ENCODE measurements at regions not wholly inside any gene's neighbourhood (a gene's known extent, or its start where the extent isn't known, plus 50 kb on each side); places are given as distances from the start of the nearest gene placed in this dataset.

DNA sequence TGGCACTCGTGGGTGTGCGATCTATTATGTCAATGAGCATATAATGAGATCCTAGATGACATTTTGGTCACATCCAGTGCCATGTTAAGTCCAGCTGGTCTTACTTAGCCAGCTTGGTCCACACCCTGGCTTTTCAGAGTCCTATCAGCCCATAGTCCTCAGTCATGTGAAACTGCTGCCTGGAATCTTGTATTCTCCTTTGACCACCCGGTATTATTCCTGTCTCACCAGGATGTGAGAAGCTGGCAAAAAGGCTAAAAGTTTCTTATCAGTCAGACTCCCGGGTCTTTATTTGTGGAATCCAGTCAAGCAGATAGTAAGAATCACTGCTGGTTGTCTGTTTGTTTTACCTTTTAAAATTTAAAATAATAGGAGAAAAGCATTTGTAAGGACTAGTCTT, 705.6 kb upstream of the GHITM start:
- POLR2A ChIA-PET: no interaction called here
- RAD21 ChIA-PET (ENCODE audit: low non-redundant PET in 1 of 2, low total read pairs in 2 of 2, uncharacterized antibody in 2 of 2, unreplicated experiment in 2 of 2): no interaction called here

DNA sequence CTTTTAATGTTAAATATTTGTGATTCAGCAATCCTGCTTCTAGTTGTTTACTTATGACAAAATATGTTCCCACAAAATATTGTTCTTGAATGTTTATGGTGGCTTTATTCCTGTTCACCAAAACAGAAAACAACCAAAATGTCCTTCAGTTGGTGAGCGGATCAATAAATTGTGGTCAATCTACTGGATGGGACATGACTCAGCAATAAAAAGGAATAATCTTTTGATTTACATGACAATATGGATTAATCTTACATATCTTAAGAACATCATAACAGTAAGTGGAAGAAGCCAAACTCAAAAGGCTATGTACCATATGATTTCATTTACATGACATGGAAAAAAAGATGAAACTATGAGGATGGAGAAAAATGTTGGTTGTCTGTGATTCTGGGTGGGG, 691.3 kb upstream of the GHITM start:
- no TSS peak for BruUV-seq (replicated peaks)
- Histone ChIP-seq H3K27ac (ENCODE audit: low read depth, low read length) (no peak overlapping the region), H3K9me3 (ENCODE audit: control insufficient read depth in 1 of 2, insufficient read depth in 1 of 2, low read depth in 1 of 2, low read length in 2 of 2) (peaks cover 5 to 21% of the 10 kb centered on the region in 2 experiments; a peak in 2 of 4 replicates), H3K79me2 (ENCODE audit: insufficient read depth, low read length) (no peaks in the 10 kb centered on the region), H3K27me3 (ENCODE audit: insufficient read depth, low read length) (no peaks in the 10 kb centered on the region), H3K9ac (ENCODE audit: low read length) (no peak overlapping the region), H3K36me3 (ENCODE audit: control insufficient read depth in 1 of 2, insufficient read depth in 2 of 2, low read length in 2 of 2) (no peaks in the 10 kb centered on the region), H2AFZ (ENCODE audit: low read depth, low read length, poor library complexity, severe bottlenecking) (no peak overlapping the region), H3K4me2 (ENCODE audit: low read length) (no peak overlapping the region), H3K9me2 (ENCODE audit: insufficient read depth) (no peaks in the 10 kb centered on the region), H3K4me3 (replicated peaks in 1 of 2; ENCODE audit: low read depth in 1 of 2, low read length in 2 of 2) (no peak overlapping the region), H4K20me1 (ENCODE audit: insufficient read depth) (no peaks in the 10 kb centered on the region), H3K4me1 (ENCODE audit: control insufficient read depth in 1 of 2, insufficient read depth in 2 of 2, low read length in 2 of 2) (no peaks in the 10 kb centered on the region)
- ATAC-seq (no peak), DNase-seq (ENCODE audit: low read depth, low spot score) (no peak)
- intact Hi-C loops (cut with micrococcal nuclease): no loop called here
- ChIA-PET RAD21 (ENCODE audit: low non-redundant PET in 1 of 2, low total read pairs in 2 of 2, uncharacterized antibody in 2 of 2, unreplicated experiment in 2 of 2) (no interaction called here), POLR2A (no interaction called here), CTCF (no interaction called here)
- TF ChIP-seq EZH2 (IDR thresholded peaks at IDR 0.05) (no peak), ZFX (IDR thresholded peaks at IDR 0.05) (no peak), POLR2A (IDR thresholded peaks at IDR 0.05; ENCODE audit: borderline replicate concordance, extremely low read depth, insufficient read depth, insufficient read length) (no peak), ZNF274 (IDR thresholded peaks at IDR 0.05; ENCODE audit: low read depth, low read length) (no peak), RAD21 (IDR thresholded peaks at IDR 0.05; ENCODE audit: low read depth) (no peak), CEBPB (IDR thresholded peaks at IDR 0.05; ENCODE audit: low read depth) (no peak), SP1 (IDR thresholded peaks at IDR 0.05; ENCODE audit: low read depth) (no peak), EGR1 (IDR thresholded peaks at IDR 0.05; ENCODE audit: low read depth) (no peak), TCF7L2 (IDR thresholded peaks at IDR 0.05; ENCODE audit: borderline replicate concordance, extremely low read depth, insufficient read depth, insufficient read length) (no peak), SRF (IDR thresholded peaks at IDR 0.05; ENCODE audit: low read depth) (no peak), YY1 (IDR thresholded peaks at IDR 0.05; ENCODE audit: extremely low read depth, insufficient replicate concordance, low read depth, low read length) (no peak)
- TF ChIP-seq, protein P1, sequence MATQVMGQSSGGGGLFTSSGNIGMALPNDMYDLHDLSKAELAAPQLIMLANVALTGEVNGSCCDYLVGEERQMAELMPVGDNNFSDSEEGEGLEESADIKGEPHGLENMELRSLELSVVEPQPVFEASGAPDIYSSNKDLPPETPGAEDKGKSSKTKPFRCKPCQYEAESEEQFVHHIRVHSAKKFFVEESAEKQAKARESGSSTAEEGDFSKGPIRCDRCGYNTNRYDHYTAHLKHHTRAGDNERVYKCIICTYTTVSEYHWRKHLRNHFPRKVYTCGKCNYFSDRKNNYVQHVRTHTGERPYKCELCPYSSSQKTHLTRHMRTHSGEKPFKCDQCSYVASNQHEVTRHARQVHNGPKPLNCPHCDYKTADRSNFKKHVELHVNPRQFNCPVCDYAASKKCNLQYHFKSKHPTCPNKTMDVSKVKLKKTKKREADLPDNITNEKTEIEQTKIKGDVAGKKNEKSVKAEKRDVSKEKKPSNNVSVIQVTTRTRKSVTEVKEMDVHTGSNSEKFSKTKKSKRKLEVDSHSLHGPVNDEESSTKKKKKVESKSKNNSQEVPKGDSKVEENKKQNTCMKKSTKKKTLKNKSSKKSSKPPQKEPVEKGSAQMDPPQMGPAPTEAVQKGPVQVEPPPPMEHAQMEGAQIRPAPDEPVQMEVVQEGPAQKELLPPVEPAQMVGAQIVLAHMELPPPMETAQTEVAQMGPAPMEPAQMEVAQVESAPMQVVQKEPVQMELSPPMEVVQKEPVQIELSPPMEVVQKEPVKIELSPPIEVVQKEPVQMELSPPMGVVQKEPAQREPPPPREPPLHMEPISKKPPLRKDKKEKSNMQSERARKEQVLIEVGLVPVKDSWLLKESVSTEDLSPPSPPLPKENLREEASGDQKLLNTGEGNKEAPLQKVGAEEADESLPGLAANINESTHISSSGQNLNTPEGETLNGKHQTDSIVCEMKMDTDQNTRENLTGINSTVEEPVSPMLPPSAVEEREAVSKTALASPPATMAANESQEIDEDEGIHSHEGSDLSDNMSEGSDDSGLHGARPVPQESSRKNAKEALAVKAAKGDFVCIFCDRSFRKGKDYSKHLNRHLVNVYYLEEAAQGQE (IDR thresholded peaks at IDR 0.05; ENCODE audit: low read depth): no peak
- TF ChIP-seq, protein P2, sequence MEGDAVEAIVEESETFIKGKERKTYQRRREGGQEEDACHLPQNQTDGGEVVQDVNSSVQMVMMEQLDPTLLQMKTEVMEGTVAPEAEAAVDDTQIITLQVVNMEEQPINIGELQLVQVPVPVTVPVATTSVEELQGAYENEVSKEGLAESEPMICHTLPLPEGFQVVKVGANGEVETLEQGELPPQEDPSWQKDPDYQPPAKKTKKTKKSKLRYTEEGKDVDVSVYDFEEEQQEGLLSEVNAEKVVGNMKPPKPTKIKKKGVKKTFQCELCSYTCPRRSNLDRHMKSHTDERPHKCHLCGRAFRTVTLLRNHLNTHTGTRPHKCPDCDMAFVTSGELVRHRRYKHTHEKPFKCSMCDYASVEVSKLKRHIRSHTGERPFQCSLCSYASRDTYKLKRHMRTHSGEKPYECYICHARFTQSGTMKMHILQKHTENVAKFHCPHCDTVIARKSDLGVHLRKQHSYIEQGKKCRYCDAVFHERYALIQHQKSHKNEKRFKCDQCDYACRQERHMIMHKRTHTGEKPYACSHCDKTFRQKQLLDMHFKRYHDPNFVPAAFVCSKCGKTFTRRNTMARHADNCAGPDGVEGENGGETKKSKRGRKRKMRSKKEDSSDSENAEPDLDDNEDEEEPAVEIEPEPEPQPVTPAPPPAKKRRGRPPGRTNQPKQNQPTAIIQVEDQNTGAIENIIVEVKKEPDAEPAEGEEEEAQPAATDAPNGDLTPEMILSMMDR (IDR thresholded peaks at IDR 0.05 in 2 of 3, conservative IDR thresholded peaks at IDR 0.05 in 1 of 3; ENCODE audit: borderline replicate concordance in 1 of 3, insufficient read depth in 1 of 3, low read depth in 2 of 3, low read length in 2 of 3): no peak

More for the DNA sequence above, 705.6 kb upstream of the GHITM start:
- no peaks in the 10 kb centered on the region for H4K20me1 ChIP-seq (ENCODE audit: insufficient read depth)
- no peaks in the 10 kb centered on the region for H3K4me1 ChIP-seq (ENCODE audit: control insufficient read depth in 1 of 2, insufficient read depth in 2 of 2, low read length in 2 of 2)
- TF ChIP-seq POLR2AphosphoS5 (IDR thresholded peaks at IDR 0.05; ENCODE audit: low read depth, low read length) (no peak), ZFX (IDR thresholded peaks at IDR 0.05) (no peak), FOSL1 (IDR thresholded peaks at IDR 0.05; ENCODE audit: low read depth) (no peak), RAD21 (IDR thresholded peaks at IDR 0.05; ENCODE audit: low read depth) (no peak), CEBPB (IDR thresholded peaks at IDR 0.05; ENCODE audit: low read depth) (no peak), EZH2 (IDR thresholded peaks at IDR 0.05) (no peak)
- H3K9me2 ChIP-seq (ENCODE audit: insufficient read depth): no peaks in the 10 kb centered on the region
- H3K79me2 ChIP-seq (ENCODE audit: insufficient read depth, low read length): no peaks in the 10 kb centered on the region
- no peak for DNase-seq (ENCODE audit: low read depth, low spot score)
- peaks cover 3 to 6% of the 10 kb centered on the region in 2 experiments; a peak in 2 of 4 replicates for H3K9me3 ChIP-seq (ENCODE audit: control insufficient read depth in 1 of 2, insufficient read depth in 1 of 2, low read depth in 1 of 2, low read length in 2 of 2)
- H3K27me3 ChIP-seq (ENCODE audit: insufficient read depth, low read length): no peaks in the 10 kb centered on the region
- no peaks in the 10 kb centered on the region for H3K36me3 ChIP-seq (ENCODE audit: control insufficient read depth in 1 of 2, insufficient read depth in 2 of 2, low read length in 2 of 2)
- intact Hi-C loops (cut with micrococcal nuclease): no loop called here
- ATAC-seq: no peak
- no peak overlapping the region for H3K4me3 ChIP-seq (replicated peaks in 1 of 2; ENCODE audit: low read depth in 1 of 2, low read length in 2 of 2)
- BruUV-seq (replicated peaks): no TSS peak
- H3K9ac ChIP-seq (ENCODE audit: low read length): no peak overlapping the region
- CTCF ChIA-PET: no interaction called here
- H3K27ac ChIP-seq (ENCODE audit: low read depth, low read length): no peak overlapping the region
- no peak overlapping the region for H2AFZ ChIP-seq (ENCODE audit: low read depth, low read length, poor library complexity, severe bottlenecking)
- H3K4me2 ChIP-seq (ENCODE audit: low read length): no peak overlapping the region

All from HCT116 (cell line).